Omental fat pad (tissue), 3 donors: ENCODE measurements at regions not wholly inside any gene's neighbourhood (a gene's known extent, or its start where the extent isn't known, plus 50 kb on each side); places are given as distances from the start of the nearest gene placed in this dataset.

Experiments used
- ATAC-seq: fragments of 150-250 bp; one replicate; pipeline ENCODE4 v1.9.1; 2016; ENCODE audit warnings: mild to moderate bottlenecking, moderate library complexity; ENCODE audit not compliant: low FRiP score
- DNase-seq: peaks from one replicate; pipeline ENCODE4 v3.0.0-alpha.2; 2019; ENCODE audit warnings: low spot score
- CTCF ChIP-seq, 3 donors: fragments of 450-650 bp; IDR thresholded peaks; one replicate each; pipeline ENCODE4 v1.5.1; 2016 to 2017; ENCODE audit warnings: antibody characterized with exemption in 3 of 3, mild to moderate bottlenecking in 3 of 3, moderate library complexity in 2 of 3

- ATAC-seq (no peak), DNase-seq (no peak)
- TF ChIP-seq CTCF (IDR thresholded peaks at IDR 0.05): no peak
Observed at GRCh38 chr12:87511371-87511770, 517.8 kb downstream of the C12orf50 start.

GRCh38 chr12:87509237-87509820 is 519.9 kb downstream of the C12orf50 start:
- peak; percentile 59 for ATAC-seq
- no peak for TF ChIP-seq CTCF (IDR thresholded peaks at IDR 0.05)

GRCh38 chr12:87491598-87491997 is 537.6 kb downstream of the C12orf50 start:
- DNase-seq: no peak
- TF ChIP-seq CTCF (IDR thresholded peaks at IDR 0.05): no peak
- no peak for ATAC-seq

More at GRCh38 chr12:87509237-87509820, 519.9 kb downstream of the C12orf50 start:
- DNase-seq: no peak

- ATAC-seq (no peak), DNase-seq (no peak)
- TF ChIP-seq CTCF (IDR thresholded peaks at IDR 0.05): no peak
Observed at GRCh38 chr12:87491089-87491488, 538.1 kb downstream of the C12orf50 start.

- no peak for TF ChIP-seq CTCF (IDR thresholded peaks at IDR 0.05)
- DNase-seq (no peak), ATAC-seq (no peak)
Observed at GRCh38 chr12:87469295-87469694, 559.9 kb downstream of the C12orf50 start.

- no peak for ATAC-seq
- DNase-seq: no peak
- TF ChIP-seq CTCF (IDR thresholded peaks at IDR 0.05): no peak
Observed at GRCh38 chr12:87467936-87468335, 561.3 kb downstream of the C12orf50 start.

- DNase-seq (no peak), ATAC-seq (no peak)
- TF ChIP-seq CTCF (IDR thresholded peaks at IDR 0.05): no peak
Observed at GRCh38 chr12:87464565-87464964, 564.6 kb downstream of the C12orf50 start.
